Posterior cingulate gyrus (tissue), 11 donors: ENCODE measurements at regions not wholly inside any gene's neighbourhood (a gene's known extent, or its start where the extent isn't known, plus 50 kb on each side); places are given as distances from the start of the nearest gene placed in this dataset.

ENCODE experiments used
- DNase-seq, 10 donors: peaks; one replicate each; pipeline versions ENCODE4 v3.0.0 to v3.0.0-alpha.2; 2020 to 2021; ENCODE audit warnings: mixed read lengths in 3 of 10
- intact Hi-C: fragments of 100-400 bp; cut with DNase I; formaldehyde crosslinking; loops from one replicate; pipeline ENCODE4 v1.15.1; 2023

DNA sequence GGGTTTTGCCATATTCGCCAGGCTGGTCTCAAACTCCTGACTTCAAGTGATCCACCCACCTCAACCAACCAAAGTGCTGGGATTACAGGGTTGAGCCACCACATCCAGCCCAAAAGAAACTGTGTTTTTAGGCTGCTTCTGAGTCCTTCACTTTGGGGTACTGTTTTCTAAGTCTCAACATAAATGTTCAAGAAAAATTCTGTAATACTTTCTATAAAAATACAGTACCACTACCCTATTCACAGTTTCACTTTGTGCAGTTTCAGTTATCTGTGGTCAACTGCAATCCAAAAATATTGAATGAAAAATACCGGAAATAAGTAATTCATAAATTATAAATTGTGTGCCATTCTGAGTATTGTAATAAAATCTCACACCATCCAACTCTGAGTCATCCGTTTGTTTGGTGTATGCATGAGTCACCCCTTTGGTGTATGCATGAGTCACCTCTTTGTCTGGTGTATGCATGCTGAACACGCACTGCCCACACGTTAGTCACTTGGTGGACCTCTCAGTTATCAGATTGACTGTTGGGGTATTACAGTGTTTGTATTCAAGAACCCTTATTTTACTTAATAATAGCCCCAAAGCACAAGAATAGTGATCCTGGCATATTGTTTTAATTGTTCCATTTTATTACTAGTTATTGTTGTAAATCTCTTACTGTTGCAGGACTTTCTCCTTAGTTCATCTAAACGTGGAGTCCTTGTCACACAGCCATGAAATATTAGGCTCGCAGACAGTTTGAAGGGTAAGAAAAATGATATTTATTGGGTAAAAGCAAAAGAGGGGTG, 190.2 kb downstream of the FSCB start:
- peak in 4 of 10 donors; percentile 11 to 76 (median 43) for DNase-seq
- intact Hi-C loops, result no loop called here

DNA sequence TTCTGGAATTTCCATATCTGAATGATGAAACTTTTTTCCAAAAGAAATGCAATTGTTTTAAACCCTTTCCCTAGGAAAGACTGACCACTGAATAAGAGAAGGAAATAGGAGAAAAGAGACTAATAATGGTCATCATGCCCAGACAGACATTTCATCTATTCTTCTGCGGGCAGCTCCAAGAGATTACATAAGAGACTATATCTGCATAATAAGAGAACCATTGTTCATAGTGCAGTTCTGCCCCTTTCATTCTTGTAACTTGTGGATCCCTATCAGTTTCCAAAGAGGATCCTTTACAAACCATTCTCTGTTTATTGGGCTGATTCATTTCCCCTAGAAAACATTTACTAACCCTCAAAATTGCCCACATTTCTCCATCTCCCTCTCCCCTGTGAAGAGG, 197.8 kb downstream of the FSCB start:
- DNase-seq, result no peak
- intact Hi-C loops, result no loop called here

GRCh38 chr14:44300916-44301315, 206.2 kb downstream of the FSCB start:
- intact Hi-C loops, result no loop called here
- DNase-seq, result no peak

GRCh38 chr14:44297437-44297836, 209.6 kb downstream of the FSCB start:
- DNase-seq, result no peak
- intact Hi-C loops, result no loop called here

- peak in 3 of 10 donors; percentile 3 to 73 (median 21) for DNase-seq
- intact Hi-C loops, result no loop called here
Measured at GRCh38 chr14:44291366-44291915, 215.6 kb downstream of the FSCB start.

DNA sequence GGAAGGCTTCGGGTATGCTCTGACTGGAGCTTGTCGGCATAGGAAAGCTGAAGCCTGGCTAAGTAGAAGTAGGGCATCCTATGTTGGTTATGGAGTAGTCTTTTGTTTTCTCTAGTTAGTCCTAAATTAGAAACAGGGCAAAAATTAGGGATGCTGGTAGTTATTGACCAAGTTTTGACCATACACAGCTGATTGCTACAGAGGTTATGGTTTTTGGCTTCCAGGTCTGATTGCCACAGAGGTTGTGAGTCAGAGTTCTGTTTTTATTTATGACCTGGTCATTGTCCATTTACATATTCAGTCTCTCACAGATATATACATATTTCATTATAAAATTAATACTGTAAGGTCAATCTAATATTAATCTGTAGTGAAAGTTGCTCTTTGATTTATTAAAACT, 219.2 kb downstream of the FSCB start:
- DNase-seq, result no peak
- intact Hi-C loops, result no loop called here

GRCh38 chr14:44286201-44286600, 220.9 kb downstream of the FSCB start:
- DNase-seq, result no peak
- intact Hi-C loops, result no loop called here

DNA sequence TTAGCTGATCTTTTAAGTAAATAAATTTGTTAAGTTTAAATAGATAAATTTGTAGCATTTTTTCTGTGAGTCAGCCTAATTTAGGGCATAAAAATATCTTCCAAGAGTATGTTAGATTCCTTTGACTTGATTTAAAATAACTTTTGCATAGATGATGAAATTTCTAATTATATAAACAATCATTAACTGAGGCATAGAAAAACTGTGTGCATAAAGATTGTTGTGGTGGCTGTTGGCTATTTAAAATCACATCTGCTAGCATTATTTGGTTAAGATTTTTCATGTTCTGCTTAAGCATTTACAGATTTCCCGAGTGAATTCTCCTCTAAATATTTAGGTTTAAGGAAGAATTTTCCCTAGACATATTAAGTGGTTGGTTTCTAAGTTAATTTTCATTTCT, 223.2 kb downstream of the FSCB start:
- no peak for DNase-seq
- intact Hi-C loops, result no loop called here

DNA sequence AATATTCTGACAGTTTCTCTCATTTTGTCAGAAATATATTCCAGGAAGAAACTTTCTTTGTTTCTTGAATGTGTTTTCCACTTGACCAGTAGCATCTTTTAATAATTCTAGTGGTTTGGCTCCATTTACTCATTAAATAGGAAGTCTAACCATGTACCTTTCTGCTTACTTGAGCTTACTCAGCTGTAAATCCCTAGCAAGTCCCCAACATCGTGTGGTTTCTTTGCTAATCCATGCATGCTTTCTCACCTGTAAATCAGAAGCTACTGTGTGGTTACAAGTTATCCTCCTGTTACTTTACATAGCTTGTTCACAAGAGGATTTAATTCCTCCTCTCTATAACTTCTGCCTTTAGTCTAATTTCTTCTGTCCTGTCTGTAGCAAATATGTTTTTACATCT, 227.7 kb downstream of the FSCB start:
- intact Hi-C loops, result no loop called here
- DNase-seq, result no peak

DNA sequence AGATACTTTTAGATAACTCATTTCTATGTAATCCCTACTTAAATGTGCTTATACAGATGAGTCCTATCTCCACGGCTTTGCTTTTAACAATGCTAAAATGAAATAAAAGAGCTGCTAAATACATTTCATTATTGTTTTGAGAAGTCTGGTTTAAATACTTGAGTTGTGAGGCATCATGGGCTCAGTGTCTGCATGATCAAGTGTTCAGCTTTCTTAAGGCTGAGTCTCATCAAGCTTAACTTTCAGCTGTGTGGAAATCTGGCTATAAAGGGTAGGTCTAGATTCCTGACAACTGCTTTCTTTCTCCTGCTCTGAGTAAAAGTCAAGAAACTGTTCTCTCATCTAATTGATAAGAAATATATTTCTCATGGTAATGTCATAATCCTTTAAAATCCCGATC, 235.4 kb downstream of the FSCB start:
- intact Hi-C loops, result no loop called here
- no peak for DNase-seq

GRCh38 chr14:44271006-44271405, 236.1 kb downstream of the FSCB start:
- intact Hi-C loops, result no loop called here

GRCh38 chr14:44265246-44265645, 241.8 kb downstream of the FSCB start:
- DNase-seq, result no peak
- intact Hi-C loops, result no loop called here

More at GRCh38 chr14:44271006-44271405, 236.1 kb downstream of the FSCB start:
- DNase-seq, result no peak

- intact Hi-C loops, result no loop called here
Measured at GRCh38 chr14:44215660-44216059, 291.4 kb downstream of the FSCB start.

DNA sequence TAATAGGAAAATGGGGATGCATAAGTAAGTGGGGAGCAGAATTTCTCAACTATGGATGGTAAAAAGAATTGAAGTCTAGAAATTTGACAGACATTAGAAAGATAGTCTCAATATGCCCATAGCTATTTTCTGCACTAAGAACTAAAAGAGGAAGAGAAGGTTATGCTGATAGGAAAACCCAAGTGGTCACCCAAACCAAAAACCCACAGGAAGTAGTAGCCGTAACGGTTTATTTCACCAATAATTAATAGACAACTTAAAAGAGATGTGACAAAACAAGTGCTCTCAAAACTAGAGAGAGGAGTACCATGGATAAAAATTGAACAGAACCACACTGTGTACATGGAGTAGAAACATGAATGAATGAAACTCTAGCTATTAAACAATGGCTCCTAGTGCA, 295.4 kb downstream of the FSCB start:
- no peak for DNase-seq
- intact Hi-C loops, result no loop called here

More at GRCh38 chr14:44215660-44216059, 291.4 kb downstream of the FSCB start:
- DNase-seq, result no peak

GRCh38 chr14:44204061-44204835, 302.8 kb downstream of the FSCB start:
- DNase-seq, result no peak
- intact Hi-C loops, result no loop called here

GRCh38 chr14:44180975-44181374, 326.1 kb downstream of the FSCB start:
- intact Hi-C loops, result no loop called here
- DNase-seq, result no peak

DNA sequence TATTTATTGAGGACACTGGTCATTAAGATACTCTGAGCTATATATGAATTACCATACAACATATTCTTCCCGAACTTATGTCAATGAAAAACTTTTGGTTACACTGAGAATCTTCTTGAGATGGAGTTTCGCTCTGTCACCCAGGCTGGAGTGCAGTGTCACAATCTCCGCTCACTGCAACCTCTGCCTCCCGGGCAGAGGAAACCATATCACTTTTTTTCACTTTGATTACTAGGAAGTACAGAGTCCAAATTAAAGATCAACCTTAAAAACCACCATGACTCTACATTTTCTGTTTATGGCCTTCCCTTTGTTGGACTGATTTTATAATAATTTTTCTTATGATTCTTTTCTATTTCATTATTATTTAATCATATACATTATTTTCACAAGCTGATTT, 336.5 kb downstream of the FSCB start:
- DNase-seq, result no peak
- intact Hi-C loops, result no loop called here

- DNase-seq, result no peak
- intact Hi-C loops, result no loop called here
Measured at GRCh38 chr14:44170101-44170500, 337.0 kb downstream of the FSCB start.

DNA sequence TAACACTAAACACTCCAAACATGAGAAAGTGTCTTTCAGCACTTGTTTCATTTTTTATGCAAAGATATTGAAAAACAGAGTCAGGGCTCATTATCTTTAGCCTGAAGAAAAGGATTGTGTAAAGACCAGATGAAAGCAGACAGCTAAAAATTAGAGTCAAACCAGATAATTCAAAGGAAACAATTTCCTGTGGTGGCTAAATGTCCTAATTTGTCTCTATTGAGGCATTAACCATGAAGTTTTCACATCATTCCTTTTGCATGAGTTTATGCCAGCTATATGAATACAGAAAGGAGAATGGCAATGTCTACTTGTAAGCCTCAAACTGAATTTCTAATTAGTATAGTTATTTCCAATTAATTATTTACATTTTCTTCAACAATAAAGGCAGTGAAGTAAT, 338.5 kb downstream of the FSCB start:
- intact Hi-C loops, result no loop called here
- no peak for DNase-seq

- no peak for DNase-seq
- intact Hi-C loops, result no loop called here
Measured at GRCh38 chr14:44166611-44167010, 340.5 kb downstream of the FSCB start.

- intact Hi-C loops, result no loop called here
- DNase-seq, result no peak
Measured at GRCh38 chr14:44165936-44166335, 341.1 kb downstream of the FSCB start.

- intact Hi-C loops, result no loop called here
Measured at GRCh38 chr14:44165286-44165685, 341.8 kb downstream of the FSCB start.

More at GRCh38 chr14:44165286-44165685, 341.8 kb downstream of the FSCB start:
- no peak for DNase-seq
